Panc1 (cell line): ENCODE measurements at regions not wholly inside any gene's neighbourhood (a gene's known extent, or its start where the extent isn't known, plus 50 kb on each side); places are given as distances from the start of the nearest gene placed in this dataset.

ENCODE experiments used
- ATAC-seq: fragments of 200-7000 bp; cut with Tn5 transposase; 2 replicates; pipeline ENCODE4 v1.9.1; 2020; ENCODE audit warnings: mild to moderate bottlenecking, moderate library complexity
- BruUV-seq: library from RNA; stranded (reverse); fragments of 400-500 nt; replicated peaks from 2 replicates; lab custom pipeline; 2021; lab: Mats Ljungman, UMichigan
- CTCF ChIA-PET: fragments of 300-600 bp; sonication (Branson Sonifier 250); formaldehyde crosslinking; loops from one replicate; lab custom pipeline; 2022; ENCODE audit warnings: antibody characterized with exemption; lab: Charles Lee
- POLR2A ChIA-PET: fragments of 300-600 bp; sonication (Branson Sonifier 250); formaldehyde crosslinking; loops from one replicate; lab custom pipeline; 2022; ENCODE audit warnings: antibody characterized with exemption; lab: Charles Lee
- DNase-seq: peaks from one replicate; pipeline ENCODE4 v3.0.0-alpha.2; 2010; ENCODE audit warnings: low read depth, low spot score
- H3K27ac ChIP-seq: 2 replicates; pipeline ENCODE4 v1.5.1; 2011; ENCODE audit warnings: mild to moderate bottlenecking, low read length, inconsistent platforms
- H3K27me3 ChIP-seq: fragments of 200-500 bp; sonication (Bioruptor generic); 2 replicates; pipeline ENCODE4 v1.6.0; 2014; ENCODE audit warnings: low read length, inconsistent platforms; ENCODE audit not compliant: control insufficient read depth, insufficient read depth
- H3K36me3 ChIP-seq: fragments of 200-500 bp; sonication (Bioruptor generic); 2 replicates; pipeline ENCODE4 v1.5.1; 2014; ENCODE audit warnings: inconsistent platforms, mild to moderate bottlenecking, low read length, moderate library complexity; ENCODE audit not compliant: control insufficient read depth, insufficient read depth
- H3K4me1 ChIP-seq: 2 replicates; pipeline ENCODE4 v1.5.1; 2011; ENCODE audit warnings: inconsistent platforms, mild to moderate bottlenecking, low read length, moderate library complexity; ENCODE audit not compliant: control insufficient read depth, insufficient read depth
- H3K4me3 ChIP-seq, 2 experiments: 2 replicates each; pipeline ENCODE4 v1.5.1; 2011 to 2012; ENCODE audit warnings: low read depth in 2 of 2, low read length in 2 of 2, mild to moderate bottlenecking in 2 of 2, inconsistent platforms in 1 of 2, moderate library complexity in 1 of 2
- H3K9me3 ChIP-seq: fragments of 200-500 bp; sonication (Bioruptor generic); 2 replicates; pipeline ENCODE4 v1.5.1; 2014; ENCODE audit warnings: low read depth, mild to moderate bottlenecking, inconsistent platforms, low read length, moderate library complexity; ENCODE audit not compliant: control insufficient read depth, insufficient read depth
- POLR2AphosphoS5 ChIP-seq: IDR thresholded peaks from 2 replicates; pipeline ENCODE4 v1.6.1; 2012; ENCODE audit warnings: mild to moderate bottlenecking, low read depth, low read length, moderate library complexity
- SIN3A ChIP-seq: IDR thresholded peaks from 2 replicates; pipeline ENCODE4 v1.6.1; 2012; ENCODE audit warnings: low read depth, mild to moderate bottlenecking, low read length, moderate library complexity, borderline replicate concordance; ENCODE audit not compliant: insufficient read depth
- TCF7L2 ChIP-seq: IDR thresholded peaks from 2 replicates; pipeline ENCODE4 v1.6.1; 2011; ENCODE audit warnings: mild to moderate bottlenecking, low read depth, low read length, inconsistent platforms
- in situ Hi-C: cut with HindIII; loops from 2 replicates; pipeline ENCODE4 v1.10.0; 2016; ENCODE audit warnings: low sequenced_read_pairs, low pct_unique_long_range_greater_than_20kb
- intact Hi-C: fragments of 100-400 bp; cut with micrococcal nuclease; formaldehyde crosslinking; loops from one replicate; pipeline ENCODE4 v1.10.0; 2022; ENCODE audit not compliant: unreplicated experiment
- TF ChIP-seq, protein P1 (sequence below): fragments of 450-650 bp; IDR thresholded peaks from 2 replicates; pipeline ENCODE4 v1.5.1; 2017; ENCODE audit warnings: mild to moderate bottlenecking
- TF ChIP-seq, protein P2 (sequence below), 2 experiments: IDR thresholded peaks; 2 replicates each; pipeline ENCODE4 v1.6.1; 2011 to 2012; ENCODE audit warnings: low read depth in 2 of 2, control low read depth in 1 of 2, low read length in 1 of 2, mild to moderate bottlenecking in 1 of 2, moderate library complexity in 1 of 2; ENCODE audit not compliant: insufficient read depth in 1 of 2

DNA sequence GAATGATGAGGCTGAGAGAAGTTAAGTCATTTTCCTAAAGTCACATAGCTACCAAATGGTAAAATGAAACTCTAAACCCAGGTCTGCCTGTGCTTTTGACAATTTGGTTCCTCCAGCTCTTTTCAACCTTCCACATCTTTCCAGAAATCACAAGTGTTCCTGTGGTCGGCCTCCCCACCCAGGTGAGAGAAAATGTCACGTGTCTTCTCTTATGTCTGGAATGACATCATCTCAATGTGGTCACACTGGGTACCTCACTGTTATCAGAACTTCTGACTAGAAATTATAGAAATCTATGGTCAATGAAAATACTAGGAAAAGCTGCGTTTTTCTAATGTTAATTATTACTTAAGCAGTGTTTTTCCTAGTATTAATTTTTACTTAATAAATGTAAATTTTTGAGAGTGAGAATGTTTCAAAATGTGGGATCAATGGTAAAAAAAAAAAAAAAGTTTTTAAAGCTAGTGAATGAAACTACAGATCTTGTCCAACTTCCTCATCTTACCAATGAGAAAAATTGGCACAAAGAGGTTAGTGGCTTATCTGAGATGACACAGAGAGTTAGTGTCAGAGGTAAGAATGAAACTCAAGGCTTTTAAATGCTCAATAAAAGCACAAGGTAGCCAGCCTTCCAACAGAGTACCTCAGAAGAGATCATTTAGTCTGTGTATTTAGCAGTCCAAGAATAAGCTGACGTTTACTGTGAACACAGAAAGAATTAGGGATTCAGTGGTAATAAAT, 228.7 kb upstream of the NR4A3 start:
- BruUV-seq, result no TSS peak
- no peak for ATAC-seq
- Histone ChIP-seq H3K9me3 (no peaks in the 10 kb centered on the region), H3K4me3 (no peak overlapping the region), H3K27ac (no peak overlapping the region), H3K36me3 (no peaks in the 10 kb centered on the region), H3K27me3 (no peaks in the 10 kb centered on the region), H3K4me1 (no peaks in the 10 kb centered on the region)
- in situ Hi-C loops (no loop called here), intact Hi-C loops (no loop called here)
- POLR2A ChIA-PET, result no interaction called here
- TF ChIP-seq, protein P1, sequence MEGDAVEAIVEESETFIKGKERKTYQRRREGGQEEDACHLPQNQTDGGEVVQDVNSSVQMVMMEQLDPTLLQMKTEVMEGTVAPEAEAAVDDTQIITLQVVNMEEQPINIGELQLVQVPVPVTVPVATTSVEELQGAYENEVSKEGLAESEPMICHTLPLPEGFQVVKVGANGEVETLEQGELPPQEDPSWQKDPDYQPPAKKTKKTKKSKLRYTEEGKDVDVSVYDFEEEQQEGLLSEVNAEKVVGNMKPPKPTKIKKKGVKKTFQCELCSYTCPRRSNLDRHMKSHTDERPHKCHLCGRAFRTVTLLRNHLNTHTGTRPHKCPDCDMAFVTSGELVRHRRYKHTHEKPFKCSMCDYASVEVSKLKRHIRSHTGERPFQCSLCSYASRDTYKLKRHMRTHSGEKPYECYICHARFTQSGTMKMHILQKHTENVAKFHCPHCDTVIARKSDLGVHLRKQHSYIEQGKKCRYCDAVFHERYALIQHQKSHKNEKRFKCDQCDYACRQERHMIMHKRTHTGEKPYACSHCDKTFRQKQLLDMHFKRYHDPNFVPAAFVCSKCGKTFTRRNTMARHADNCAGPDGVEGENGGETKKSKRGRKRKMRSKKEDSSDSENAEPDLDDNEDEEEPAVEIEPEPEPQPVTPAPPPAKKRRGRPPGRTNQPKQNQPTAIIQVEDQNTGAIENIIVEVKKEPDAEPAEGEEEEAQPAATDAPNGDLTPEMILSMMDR, result no peak
- TF ChIP-seq POLR2AphosphoS5 (no peak), SIN3A (no peak), TCF7L2 (no peak)
- TF ChIP-seq, protein P2, sequence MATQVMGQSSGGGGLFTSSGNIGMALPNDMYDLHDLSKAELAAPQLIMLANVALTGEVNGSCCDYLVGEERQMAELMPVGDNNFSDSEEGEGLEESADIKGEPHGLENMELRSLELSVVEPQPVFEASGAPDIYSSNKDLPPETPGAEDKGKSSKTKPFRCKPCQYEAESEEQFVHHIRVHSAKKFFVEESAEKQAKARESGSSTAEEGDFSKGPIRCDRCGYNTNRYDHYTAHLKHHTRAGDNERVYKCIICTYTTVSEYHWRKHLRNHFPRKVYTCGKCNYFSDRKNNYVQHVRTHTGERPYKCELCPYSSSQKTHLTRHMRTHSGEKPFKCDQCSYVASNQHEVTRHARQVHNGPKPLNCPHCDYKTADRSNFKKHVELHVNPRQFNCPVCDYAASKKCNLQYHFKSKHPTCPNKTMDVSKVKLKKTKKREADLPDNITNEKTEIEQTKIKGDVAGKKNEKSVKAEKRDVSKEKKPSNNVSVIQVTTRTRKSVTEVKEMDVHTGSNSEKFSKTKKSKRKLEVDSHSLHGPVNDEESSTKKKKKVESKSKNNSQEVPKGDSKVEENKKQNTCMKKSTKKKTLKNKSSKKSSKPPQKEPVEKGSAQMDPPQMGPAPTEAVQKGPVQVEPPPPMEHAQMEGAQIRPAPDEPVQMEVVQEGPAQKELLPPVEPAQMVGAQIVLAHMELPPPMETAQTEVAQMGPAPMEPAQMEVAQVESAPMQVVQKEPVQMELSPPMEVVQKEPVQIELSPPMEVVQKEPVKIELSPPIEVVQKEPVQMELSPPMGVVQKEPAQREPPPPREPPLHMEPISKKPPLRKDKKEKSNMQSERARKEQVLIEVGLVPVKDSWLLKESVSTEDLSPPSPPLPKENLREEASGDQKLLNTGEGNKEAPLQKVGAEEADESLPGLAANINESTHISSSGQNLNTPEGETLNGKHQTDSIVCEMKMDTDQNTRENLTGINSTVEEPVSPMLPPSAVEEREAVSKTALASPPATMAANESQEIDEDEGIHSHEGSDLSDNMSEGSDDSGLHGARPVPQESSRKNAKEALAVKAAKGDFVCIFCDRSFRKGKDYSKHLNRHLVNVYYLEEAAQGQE (IDR thresholded peaks at IDR 0.05; ENCODE audit: insufficient read depth in 1 of 2, low read depth in 2 of 2, low read length in 1 of 2), result no peak
- DNase-seq, result no peak
- CTCF ChIA-PET, result no interaction called here

DNA sequence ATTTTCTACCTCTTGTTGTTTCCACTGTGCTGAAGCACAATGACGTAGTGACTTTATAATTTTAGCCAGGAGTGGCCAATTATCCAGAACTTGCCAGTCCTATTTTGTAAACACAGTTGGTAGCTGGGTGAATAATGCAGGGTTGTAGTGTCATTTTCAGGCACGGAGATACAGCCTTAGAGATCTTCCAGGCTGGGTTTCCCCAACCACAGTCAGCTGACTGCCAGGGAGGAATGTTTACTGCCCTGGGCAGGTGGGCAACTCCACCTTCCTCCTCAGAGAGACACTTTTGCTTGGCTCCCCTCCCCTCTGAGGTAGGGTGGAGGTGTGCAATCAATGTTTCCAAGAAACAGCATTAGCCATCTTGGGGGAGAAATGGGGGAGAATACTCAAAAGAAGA, 228.1 kb upstream of the NR4A3 start:
- ChIA-PET CTCF (no interaction called here), POLR2A (no interaction called here)
- no peak overlapping the region for H3K4me3 ChIP-seq
- H3K27ac ChIP-seq, result no peak overlapping the region
- no peak for DNase-seq
- no peaks in the 10 kb centered on the region for H3K4me1 ChIP-seq
- no TSS peak for BruUV-seq
- H3K9me3 ChIP-seq, result no peaks in the 10 kb centered on the region
- intact Hi-C loops, result no loop called here
- no peak for ATAC-seq
- no peaks in the 10 kb centered on the region for H3K27me3 ChIP-seq
- H3K36me3 ChIP-seq, result no peaks in the 10 kb centered on the region
- TF ChIP-seq SIN3A (no peak), POLR2AphosphoS5 (no peak), TCF7L2 (no peak)
- TF ChIP-seq, protein P2 (IDR thresholded peaks at IDR 0.05; ENCODE audit: insufficient read depth in 1 of 2, low read depth in 2 of 2, low read length in 1 of 2), result no peak
- TF ChIP-seq, protein P1, result no peak
- in situ Hi-C loops, result no loop called here
